ENCODE measurements at regions not wholly inside any gene's neighbourhood (a gene's known extent, or its start where the extent isn't known, plus 50 kb on each side); places are given as distances from the start of the nearest gene placed in this dataset.

DNA sequence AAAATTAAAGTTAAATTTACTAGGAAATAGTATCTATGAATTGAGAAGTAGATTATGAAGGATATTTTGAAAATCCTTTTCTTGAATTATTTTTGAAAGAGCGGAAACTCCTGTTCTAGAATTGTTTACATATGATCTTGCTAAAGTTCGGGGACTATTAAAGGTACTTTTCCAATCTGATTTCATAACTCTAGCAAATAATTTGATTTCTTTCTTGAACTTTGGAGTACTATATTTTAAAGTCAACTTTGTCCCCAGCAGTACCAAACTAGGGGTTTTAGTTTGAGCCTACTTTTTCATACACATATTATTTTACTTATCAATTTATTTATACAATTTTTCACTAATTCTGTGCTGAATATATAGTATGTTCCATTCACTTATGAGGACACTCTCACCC is 364.7 kb downstream of the FSIP2 start:
- no peak for DNase-seq (ENCODE audit: low read depth, low spot score)
- ChIA-PET CTCF (no interaction called here), POLR2A (interaction anchor here (0.7 kb wide), 1 partner anchor 670 kb away, joined by 3 read pairs; no protein-coding TSS in a partner anchor)
- TF ChIP-seq, protein P1, sequence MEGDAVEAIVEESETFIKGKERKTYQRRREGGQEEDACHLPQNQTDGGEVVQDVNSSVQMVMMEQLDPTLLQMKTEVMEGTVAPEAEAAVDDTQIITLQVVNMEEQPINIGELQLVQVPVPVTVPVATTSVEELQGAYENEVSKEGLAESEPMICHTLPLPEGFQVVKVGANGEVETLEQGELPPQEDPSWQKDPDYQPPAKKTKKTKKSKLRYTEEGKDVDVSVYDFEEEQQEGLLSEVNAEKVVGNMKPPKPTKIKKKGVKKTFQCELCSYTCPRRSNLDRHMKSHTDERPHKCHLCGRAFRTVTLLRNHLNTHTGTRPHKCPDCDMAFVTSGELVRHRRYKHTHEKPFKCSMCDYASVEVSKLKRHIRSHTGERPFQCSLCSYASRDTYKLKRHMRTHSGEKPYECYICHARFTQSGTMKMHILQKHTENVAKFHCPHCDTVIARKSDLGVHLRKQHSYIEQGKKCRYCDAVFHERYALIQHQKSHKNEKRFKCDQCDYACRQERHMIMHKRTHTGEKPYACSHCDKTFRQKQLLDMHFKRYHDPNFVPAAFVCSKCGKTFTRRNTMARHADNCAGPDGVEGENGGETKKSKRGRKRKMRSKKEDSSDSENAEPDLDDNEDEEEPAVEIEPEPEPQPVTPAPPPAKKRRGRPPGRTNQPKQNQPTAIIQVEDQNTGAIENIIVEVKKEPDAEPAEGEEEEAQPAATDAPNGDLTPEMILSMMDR (IDR thresholded peaks at IDR 0.05; ENCODE audit: insufficient read depth, low read length, missing control alignments): no peak
- H3K4me3 ChIP-seq (ENCODE audit: low read depth, low read length): no peak overlapping the region

DNA sequence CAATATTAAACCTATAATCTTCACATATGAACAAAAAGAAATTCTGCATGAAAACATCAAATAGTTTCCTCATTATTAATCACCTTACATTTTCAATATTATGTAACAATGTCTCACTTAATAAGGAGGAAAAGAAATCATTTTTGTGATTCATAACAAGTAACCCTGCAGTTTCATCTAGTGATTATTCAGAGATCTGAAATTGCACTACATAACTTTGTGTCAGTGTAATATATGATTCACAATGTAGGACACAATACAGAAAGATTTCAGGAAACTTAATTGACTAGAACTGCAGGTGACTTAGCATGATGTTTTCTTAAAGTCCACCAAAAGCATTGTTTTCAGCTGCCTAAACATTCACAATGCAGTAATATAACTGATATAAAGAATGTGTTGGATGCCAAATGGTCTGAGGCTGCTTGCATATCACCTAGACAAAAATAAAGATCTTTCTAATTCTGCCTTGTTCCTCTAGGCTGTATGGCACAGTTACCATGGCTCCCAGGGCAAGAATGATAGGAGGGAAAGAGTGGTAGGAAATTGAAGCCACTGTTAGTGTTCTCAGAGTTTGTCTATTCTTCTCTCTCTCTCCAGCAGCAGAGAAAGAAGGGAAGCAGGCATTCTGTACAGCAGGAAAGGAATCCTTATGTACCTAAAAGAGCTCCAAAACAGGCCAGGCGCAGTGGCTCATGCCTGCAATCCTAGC is 366.6 kb downstream of the FSIP2 start:
- ChIA-PET POLR2A (no interaction called here), CTCF (no interaction called here)
- no peak overlapping the region for H3K4me3 ChIP-seq (ENCODE audit: low read depth, low read length)
- TF ChIP-seq, protein P1 (IDR thresholded peaks at IDR 0.05; ENCODE audit: insufficient read depth, low read length, missing control alignments): no peak
- DNase-seq (ENCODE audit: low read depth, low spot score): no peak

DNA sequence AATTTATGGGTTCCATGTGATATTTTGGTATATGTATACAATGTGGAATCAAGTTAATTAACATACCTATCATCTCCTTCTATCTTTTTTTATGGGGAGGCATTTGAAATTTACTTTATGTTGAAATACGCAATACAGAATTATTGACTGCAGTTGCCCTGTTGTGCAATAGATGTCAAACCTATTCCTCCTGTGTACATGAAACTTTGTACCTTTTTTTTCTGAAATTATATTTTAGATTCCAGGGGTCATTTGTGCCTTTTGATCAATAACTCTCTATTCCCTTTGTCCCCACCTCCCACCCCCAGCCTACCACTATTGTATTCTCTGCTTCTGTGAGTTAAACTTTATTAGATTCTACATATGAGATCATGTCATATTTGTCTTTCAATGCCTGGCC is 369.9 kb downstream of the FSIP2 start:
- ChIA-PET POLR2A (no interaction called here), CTCF (no interaction called here)
- TF ChIP-seq, protein P1 (IDR thresholded peaks at IDR 0.05; ENCODE audit: insufficient read depth, low read length, missing control alignments): no peak
- H3K4me3 ChIP-seq (ENCODE audit: low read depth, low read length): no peak overlapping the region
- no peak for DNase-seq (ENCODE audit: low read depth, low spot score)

DNA sequence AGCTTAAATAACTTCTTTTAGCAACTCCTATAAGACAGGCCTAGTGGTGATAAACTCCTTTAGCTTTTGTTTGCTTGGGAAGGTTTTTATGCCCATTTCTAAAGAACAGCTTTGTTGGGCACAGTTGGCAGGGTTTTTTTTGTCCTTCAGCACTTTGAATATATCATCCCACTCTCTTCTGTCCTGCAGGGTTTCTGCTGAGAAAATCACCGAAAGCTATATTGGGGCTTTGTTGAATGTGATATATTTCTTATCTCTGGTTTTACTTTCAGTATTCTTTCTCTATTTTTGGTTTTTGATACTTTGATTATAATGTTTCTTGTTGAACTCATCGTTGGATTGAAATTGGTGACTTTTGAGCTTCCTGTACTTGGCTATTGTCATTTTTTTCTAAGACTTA is 372.8 kb upstream of the ZC3H15 start:
- no peak for DNase-seq (ENCODE audit: low read depth, low spot score)
- ChIA-PET CTCF (no interaction called here), POLR2A (no interaction called here)
- no peak overlapping the region for H3K4me3 ChIP-seq (ENCODE audit: low read depth, low read length)
- TF ChIP-seq, protein P1 (IDR thresholded peaks at IDR 0.05; ENCODE audit: insufficient read depth, low read length, missing control alignments): no peak

DNA sequence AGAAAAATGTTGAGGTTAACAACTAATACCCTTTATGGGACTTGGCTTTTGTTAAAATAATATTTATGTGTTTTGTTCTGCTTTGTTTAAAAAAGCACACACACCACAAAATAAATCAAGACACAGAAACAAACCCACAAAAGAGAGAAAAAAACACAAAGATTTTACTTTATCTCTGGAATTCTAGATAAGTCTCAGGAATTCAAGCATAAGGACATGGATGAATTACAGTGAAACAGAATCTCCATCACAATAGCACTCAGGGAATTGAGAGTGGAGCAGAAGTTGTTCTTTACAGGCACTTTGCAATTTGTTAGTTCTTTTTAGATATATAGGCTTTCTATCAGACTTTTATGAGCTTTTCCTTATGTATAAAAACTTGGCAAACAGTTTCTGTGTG is 360.9 kb upstream of the ZC3H15 start:
- CTCF ChIA-PET: no interaction called here
- no peak overlapping the region for H3K4me3 ChIP-seq (ENCODE audit: low read depth, low read length)
- TF ChIP-seq, protein P1 (IDR thresholded peaks at IDR 0.05; ENCODE audit: insufficient read depth, low read length, missing control alignments): no peak
- DNase-seq (ENCODE audit: low read depth, low spot score): no peak
- POLR2A ChIA-PET: no interaction called here

DNA sequence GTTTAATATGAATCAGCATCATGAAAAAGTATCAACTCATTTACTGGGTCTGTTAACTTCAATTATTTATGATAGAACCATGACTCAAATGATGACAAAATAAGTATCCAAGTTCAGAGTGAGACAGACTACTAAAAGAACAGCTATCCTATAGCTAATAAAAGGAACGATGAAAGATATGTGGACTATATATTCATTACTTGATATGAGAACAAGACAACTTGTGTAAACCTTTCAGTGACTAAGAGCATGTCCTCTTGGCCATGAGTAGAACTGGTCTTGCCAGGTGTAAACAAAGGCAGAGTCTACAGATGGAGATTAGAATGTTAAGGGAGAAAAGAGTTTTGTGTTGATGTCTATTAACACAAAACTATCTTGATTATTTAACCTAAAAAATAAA is 360.4 kb upstream of the ZC3H15 start:
- POLR2A ChIA-PET: no interaction called here
- TF ChIP-seq, protein P1 (IDR thresholded peaks at IDR 0.05; ENCODE audit: insufficient read depth, low read length, missing control alignments): no peak
- CTCF ChIA-PET: no interaction called here
- H3K4me3 ChIP-seq (ENCODE audit: low read depth, low read length): no peak overlapping the region
- no peak for DNase-seq (ENCODE audit: low read depth, low spot score)
